ENCODE measurements at regions not wholly inside any gene's neighbourhood (a gene's known extent, or its start where the extent isn't known, plus 50 kb on each side); places are given as distances from the start of the nearest gene placed in this dataset.
"Not testable (repeated sequence)": the region's sequence is repeated elsewhere in the genome, so short reads cannot be mapped to it uniquely, and the experiment has no call there.

DNA sequence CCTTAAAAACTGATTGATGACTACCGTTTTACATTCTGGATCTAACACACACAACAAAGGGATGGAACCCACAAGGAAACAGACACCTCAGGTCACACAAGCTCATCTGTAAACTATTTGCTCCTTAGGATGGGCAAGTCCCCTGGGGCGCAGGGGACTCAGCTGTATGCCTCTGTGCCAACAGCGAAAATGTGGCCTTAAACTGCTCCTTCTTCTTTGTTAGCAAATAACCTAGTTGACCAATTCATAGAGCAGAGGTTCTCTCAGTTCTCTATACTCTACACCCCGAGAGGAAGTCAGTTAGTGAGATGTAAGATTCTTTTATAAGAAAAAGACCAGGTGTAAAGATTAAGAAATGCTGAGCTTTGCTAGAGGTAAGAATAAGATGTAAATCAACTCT lies 181.9 kb upstream of the PRSS58 start:
- DNase-seq (ENCODE audit: low read depth) = no peak
- H3K4me3 ChIP-seq (ENCODE audit: low read depth, low read length) = no peak overlapping the region
- TF ChIP-seq, protein P1, sequence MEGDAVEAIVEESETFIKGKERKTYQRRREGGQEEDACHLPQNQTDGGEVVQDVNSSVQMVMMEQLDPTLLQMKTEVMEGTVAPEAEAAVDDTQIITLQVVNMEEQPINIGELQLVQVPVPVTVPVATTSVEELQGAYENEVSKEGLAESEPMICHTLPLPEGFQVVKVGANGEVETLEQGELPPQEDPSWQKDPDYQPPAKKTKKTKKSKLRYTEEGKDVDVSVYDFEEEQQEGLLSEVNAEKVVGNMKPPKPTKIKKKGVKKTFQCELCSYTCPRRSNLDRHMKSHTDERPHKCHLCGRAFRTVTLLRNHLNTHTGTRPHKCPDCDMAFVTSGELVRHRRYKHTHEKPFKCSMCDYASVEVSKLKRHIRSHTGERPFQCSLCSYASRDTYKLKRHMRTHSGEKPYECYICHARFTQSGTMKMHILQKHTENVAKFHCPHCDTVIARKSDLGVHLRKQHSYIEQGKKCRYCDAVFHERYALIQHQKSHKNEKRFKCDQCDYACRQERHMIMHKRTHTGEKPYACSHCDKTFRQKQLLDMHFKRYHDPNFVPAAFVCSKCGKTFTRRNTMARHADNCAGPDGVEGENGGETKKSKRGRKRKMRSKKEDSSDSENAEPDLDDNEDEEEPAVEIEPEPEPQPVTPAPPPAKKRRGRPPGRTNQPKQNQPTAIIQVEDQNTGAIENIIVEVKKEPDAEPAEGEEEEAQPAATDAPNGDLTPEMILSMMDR (IDR thresholded peaks at IDR 0.05; ENCODE audit: insufficient read depth, low read depth, low read length) = no peak

DNA sequence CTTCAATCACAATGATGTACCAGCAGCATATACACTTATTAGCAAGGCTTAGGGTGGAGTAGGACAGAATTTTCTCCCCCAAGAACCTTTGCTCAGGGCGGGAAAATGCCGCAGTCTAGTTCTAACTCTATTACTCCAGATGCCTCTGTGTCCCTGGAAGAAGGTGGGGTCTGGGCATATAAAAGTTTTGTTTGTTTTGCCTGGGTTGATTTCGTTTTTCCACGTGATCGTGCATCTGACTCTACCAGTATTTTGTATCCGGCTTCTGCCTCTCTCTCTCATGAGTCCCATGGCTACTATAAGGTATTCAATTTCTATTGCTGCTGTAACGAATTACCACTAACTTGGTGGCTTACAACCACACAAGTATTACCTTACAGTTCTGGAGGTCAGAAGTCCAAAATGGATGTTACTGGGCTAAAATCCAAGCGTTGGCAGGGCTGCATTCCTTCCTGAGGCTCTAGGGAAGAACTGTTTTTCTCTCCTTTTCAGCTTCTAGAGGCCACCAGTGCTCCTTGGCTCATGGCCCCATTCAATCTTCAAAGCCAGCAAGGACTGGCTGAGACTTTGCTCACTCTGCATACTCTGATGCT lies 181.2 kb upstream of the PRSS58 start:
- TF ChIP-seq, protein P1 (IDR thresholded peaks at IDR 0.05; ENCODE audit: insufficient read depth, low read depth, low read length) = no peak
- no peak overlapping the region for H3K4me3 ChIP-seq (ENCODE audit: low read depth, low read length)
- DNase-seq (ENCODE audit: low read depth) = no peak

DNA sequence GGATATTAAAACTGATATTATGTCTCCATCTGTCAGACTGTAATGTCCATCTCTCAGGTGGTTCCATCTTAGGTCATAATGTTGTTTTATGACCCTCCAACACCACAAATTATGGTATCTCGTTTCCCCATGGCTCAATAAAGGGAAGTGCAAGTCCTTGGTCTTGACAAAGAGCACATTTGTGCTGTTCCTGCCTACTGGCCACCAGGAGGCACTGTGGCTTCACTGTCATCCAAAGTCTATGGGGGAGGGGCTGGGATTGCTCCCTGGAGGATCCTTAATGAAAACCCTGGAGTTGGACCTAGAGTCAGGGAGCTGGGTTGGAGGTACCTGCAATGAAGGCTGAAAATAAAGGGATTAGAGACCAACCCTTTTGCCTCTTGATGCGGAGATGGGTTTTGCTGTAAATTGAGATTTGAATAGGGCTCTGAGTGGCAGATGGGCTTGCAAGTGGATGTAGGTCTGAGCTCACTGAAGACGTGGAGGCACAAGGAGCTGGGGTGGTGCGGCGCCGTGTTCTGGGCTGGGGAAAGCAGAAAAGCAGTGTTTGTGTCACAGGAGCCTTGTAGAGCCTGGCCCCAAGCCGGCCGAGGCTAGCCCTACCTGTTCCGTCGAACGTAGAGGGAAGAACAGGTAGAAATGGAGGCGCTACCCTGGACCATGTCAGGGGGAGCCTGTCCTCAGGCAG lies 180.5 kb upstream of the PRSS58 start:
- peak; percentile 56 for DNase-seq (ENCODE audit: low read depth)
- TF ChIP-seq, protein P1 (IDR thresholded peaks at IDR 0.05; ENCODE audit: insufficient read depth, low read depth, low read length) = peak; percentile 82

DNA sequence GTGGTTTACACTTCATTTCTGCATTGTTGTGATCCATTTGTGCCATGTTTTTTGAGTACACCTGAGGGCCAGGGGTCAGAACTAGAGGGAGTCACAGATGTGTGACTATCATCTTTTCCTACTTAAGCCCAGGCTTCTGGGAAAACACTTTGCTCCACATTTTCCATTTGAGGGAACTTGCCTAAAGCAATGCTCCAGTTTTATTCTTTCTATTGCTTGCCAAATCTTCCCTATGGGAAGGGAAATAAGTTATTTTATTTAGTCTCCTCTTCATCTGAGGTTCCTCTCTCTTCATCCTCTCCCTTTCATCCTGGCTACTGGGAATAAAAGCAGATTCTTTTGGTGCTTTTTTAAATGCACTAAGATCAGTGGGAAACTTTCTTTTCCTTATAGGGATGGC lies 179.9 kb upstream of the PRSS58 start:
- no peak overlapping the region for H3K4me3 ChIP-seq (ENCODE audit: low read depth, low read length)
- TF ChIP-seq, protein P1 (IDR thresholded peaks at IDR 0.05; ENCODE audit: insufficient read depth, low read depth, low read length) = no peak
- no peak for DNase-seq (ENCODE audit: low read depth)

More for the DNA sequence above, 180.5 kb upstream of the PRSS58 start:
- H3K4me3 ChIP-seq (ENCODE audit: low read depth, low read length) = no peak overlapping the region

DNA sequence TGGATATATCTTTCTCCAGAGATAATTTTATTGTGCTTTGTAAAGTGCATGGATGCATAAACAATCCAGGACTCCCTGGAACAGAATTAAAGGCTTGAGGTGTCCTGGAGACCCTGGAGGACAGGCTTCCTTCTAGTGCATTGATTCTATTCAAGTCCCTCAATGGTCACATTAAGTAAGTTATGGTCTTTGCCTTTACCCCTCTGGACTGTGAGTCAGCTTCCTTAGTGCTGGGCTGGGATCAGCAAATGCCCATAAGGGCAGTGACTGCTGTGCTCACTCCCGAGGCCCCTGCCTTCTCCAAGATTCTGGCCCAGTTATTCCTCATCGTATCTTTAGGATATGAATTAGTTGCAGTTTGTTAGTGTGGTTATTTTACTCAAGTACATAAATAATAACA lies 178.7 kb upstream of the PRSS58 start:
- H3K4me3 ChIP-seq (ENCODE audit: low read depth, low read length) = no peak overlapping the region
- no peak for DNase-seq (ENCODE audit: low read depth)
- TF ChIP-seq, protein P1 (IDR thresholded peaks at IDR 0.05; ENCODE audit: insufficient read depth, low read depth, low read length) = no peak

DNA sequence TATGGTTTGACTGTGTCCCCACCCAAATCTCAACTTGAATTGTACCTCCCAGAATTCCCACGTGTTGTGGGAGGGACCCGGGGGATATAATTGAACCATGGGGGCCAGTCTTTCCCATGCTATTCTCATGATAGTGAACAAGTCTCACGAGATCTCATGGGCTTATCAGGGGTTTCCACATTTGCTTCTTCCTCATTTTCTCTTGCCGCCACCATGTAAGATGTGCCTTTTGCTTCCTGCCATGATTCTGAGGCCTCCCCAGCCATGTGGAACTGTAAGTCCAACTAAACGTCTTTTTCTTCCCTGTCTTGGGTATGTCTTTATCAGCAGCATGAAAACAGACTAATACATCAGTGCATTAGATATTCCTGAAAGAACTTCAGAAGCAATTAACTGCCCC lies 177.7 kb upstream of the PRSS58 start:
- not testable (repeated sequence) for DNase-seq (ENCODE audit: low read depth); H3K4me3 ChIP-seq (ENCODE audit: low read depth, low read length)

DNA sequence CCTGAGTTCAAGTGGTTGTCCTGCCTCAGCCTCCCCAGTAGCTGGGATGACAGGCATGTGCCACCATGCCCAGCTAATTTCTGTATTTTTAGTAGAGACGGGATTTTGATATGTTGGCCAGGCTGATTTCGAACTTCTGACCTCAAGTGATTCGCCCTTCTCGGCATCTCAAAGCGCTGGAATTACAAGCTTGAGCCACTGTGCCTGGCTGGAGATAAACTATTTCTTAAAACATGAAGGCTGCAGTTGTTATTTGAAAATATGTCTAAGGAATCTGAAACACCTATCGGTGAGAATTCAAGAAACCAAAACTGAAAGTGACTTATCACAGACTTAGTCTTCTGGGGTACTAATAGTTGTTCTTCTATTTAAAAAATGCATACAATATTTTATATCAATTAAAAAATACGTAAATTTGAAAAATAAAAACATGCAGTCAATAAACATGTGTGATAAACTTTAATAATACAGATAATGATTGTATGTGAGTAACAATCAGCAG lies 176.9 kb upstream of the PRSS58 start:
- H3K4me3 ChIP-seq (ENCODE audit: low read depth, low read length) = peak overlapping the region; percentile 13
- DNase-seq (ENCODE audit: low read depth) = no peak
- TF ChIP-seq, protein P1 (IDR thresholded peaks at IDR 0.05; ENCODE audit: insufficient read depth, low read depth, low read length) = no peak

DNA sequence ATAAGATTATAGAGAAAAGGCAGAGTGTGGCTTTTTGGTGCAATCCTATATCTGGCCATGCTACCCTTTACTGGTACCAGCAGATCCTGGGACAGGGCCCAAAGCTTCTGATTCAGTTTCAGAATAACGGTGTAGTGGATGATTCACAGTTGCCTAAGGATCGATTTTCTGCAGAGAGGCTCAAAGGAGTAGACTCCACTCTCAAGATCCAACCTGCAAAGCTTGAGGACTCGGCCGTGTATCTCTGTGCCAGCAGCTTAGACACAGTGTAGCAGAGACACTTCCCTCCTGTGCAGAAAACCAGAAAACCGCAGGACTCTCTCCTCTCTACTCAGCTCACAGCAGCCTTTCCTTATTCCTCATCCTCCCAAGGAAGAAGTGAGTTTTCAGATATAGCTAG lies 176.3 kb upstream of the PRSS58 start:
- not testable (repeated sequence) for DNase-seq (ENCODE audit: low read depth); H3K4me3 ChIP-seq (ENCODE audit: low read depth, low read length)

All from fibroblast of villous mesenchyme (primary cell).